GM10266 (cell line): ENCODE measurements at regions not wholly inside any gene's neighbourhood (a gene's known extent, or its start where the extent isn't known, plus 50 kb on each side); places are given as distances from the start of the nearest gene placed in this dataset.

ENCODE experiments used
- DNase-seq: peaks from one replicate; pipeline ENCODE4 v3.0.0; 2012; ENCODE audit errors: extremely low spot score
- CTCF ChIP-seq: IDR thresholded peaks from 2 replicates; pipeline ENCODE4 v1.5.1; 2012; ENCODE audit warnings: mild to moderate bottlenecking, low read depth; ENCODE audit not compliant: control insufficient read depth, insufficient read depth; ENCODE audit errors: missing control alignments

DNA sequence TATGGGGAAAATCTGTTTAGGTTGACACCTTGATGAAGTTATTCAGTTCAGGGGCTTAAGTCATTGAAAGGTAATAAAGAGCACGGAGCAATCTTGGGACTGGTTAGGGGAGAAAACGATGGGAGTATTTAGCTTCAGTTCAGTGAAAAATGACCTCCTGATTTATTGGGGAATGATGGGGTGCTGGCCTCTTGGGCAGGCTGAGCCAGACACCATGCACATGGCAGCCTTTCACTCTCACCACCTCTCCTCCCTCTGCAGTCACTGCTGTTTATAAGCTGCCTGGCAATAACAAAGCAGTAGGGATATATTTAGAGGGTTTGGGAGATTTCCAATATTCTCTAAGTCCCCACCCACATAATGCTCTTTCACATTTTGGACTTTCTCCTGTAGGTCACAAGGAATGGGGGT lies 140.5 kb upstream of the HS3ST2 start:
- no peak for DNase-seq
- no peak for TF ChIP-seq CTCF

- DNase-seq: no peak
- TF ChIP-seq CTCF: no peak
Observed at GRCh38 chr16:22674832-22675191, 139.2 kb upstream of the HS3ST2 start.

DNA sequence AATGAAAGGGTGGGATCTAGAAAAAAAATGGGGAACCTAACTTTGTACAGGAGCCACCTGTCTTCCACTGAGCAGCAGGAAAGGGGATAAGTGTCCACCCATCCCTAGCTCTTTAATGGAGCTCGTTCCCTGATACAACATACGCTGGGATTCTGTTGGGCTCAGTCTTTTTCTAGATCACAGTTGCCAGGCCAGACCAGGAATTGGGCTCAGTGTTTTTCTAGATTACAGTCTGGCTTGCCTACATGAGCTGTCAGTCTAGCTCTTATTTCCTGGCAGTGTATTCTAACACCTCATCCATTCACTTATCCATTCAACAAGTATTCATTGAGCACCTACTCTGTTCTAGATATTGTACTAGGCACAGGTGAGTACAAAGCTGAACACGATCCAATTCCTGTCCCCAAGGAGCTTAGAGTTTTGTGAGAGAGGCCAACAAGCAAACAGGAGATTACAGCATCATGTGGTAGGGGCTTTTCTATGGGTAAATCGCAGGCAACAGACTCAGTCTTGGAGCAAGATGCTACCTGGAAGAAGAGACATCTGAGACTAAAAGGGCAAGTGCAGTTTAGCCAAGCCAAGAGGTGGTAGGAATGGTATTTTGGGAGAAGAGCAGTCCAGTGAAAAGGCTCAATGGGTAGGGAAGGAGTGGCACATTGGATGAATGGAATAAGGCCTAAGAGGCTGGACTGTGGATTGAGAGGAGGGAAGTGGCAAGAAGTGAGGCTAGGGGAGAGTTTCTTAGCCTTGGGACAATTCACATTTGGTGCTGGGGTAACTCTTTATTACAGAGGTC lies 138.0 kb upstream of the HS3ST2 start:
- no peak for TF ChIP-seq CTCF
- DNase-seq: no peak

- DNase-seq: no peak
- no peak for TF ChIP-seq CTCF
Observed at GRCh38 chr16:22677024-22677830, 136.7 kb upstream of the HS3ST2 start.

- no peak for TF ChIP-seq CTCF
- no peak for DNase-seq
Observed at GRCh38 chr16:22678311-22678710, 135.7 kb upstream of the HS3ST2 start.

DNA sequence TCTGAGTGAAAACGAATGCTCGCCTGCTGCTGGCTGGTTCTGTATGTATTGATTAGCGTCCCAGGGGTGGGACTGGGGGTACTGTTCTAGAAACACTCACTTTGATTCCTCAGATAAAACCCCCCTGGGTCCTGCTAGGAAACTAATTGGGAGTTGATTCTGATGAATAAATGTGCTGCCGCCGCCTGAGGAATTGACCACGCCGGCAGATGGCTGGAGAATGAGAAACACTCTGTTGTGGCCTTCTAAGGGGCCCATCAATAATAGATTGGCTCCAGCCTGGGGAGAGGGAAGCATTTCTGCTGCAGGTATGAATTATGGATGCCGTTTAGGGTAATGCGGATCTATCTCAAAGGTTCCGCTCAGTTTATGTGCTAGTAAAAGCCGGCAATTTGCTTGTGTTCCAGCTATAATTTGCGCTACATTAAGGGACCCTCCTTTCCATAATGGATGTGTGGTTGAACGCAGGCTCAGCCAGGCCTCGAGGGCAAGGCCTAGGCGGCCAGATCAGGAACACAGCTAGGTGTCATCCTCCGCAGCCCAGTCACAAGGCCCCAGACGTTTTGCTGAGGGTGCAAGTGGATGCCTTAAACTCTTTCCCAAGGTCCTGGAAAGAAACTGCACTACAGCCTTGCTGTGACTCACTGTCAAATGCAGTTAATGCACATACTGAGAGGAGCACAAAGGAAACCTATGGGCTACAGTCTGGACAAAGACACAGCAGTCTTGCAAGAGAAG lies 132.2 kb upstream of the HS3ST2 start:
- no peak for DNase-seq
- no peak for TF ChIP-seq CTCF
